ENCODE measurements at regions not wholly inside any gene's neighbourhood (a gene's known extent, or its start where the extent isn't known, plus 50 kb on each side); places are given as distances from the start of the nearest gene placed in this dataset.
"Not testable (repeated sequence)": the region's sequence is repeated elsewhere in the genome, so short reads cannot be mapped to it uniquely, and the experiment has no call there.

DNA sequence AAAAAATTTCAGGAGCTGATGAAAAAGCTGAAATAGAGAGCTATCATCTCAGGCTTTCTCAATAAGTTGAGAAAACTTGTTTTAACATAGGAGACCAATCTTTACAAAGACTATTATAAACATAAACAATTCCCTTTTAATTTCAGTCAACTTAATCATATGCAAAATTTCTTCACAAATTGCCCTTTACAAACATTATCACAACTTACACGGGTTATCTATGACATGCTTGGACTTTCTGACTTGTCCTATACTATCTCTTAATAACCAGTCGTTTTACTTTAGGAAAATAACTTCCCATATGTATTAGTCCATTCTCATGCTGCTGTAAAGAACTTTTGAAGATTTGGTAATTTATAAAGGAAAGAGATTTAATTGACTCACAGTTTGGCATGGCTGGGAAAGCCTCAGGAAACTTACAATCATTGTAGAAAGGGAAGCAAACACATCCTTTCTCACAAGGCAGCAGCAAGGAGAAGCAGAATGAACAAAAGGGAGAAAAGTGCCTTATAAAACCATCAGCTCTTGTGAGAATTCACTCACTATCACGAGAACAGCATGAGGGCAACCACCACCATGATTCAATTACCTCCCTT lies 1583.7 kb upstream of the CELF4 start:
- no peak for DNase-seq

DNA sequence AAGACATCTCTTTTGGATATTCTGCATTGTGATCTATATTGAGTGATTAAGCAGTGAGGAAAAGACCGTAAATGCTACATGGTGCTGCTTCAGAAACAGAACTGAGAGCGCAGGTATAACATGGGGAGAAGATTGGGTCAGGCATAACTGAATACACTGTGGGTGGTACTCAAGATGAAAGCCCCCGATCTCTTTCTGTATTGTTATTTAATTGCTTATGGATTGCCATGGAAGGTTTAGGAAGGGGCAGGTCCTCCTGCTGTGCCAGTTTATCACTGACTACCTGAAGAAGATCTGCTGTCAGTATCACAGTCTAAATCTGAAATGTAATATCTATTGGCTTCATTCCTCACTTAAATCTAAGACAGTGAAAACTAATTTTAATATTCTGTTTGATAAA lies 1568.7 kb upstream of the CELF4 start:
- no peak for DNase-seq

DNA sequence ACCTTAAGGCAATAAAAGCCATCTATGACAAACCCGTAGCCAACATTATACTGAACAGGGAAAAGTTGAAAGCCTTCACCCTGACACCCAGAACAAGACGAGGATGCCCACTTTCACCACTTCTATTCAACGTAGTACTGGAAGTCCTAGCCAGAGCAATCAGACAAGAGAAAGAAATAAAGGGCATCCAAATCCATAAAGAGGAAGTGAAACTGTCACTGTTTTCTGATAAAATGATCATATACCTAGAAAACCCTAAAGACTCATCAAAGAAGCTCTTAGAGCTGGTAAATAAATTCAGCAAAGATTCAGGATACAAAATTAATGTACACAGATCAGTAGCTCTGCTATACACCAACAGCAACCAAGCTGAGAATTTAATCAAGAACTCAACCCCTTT lies 1561.9 kb upstream of the CELF4 start:
- not testable (repeated sequence) for DNase-seq

DNA sequence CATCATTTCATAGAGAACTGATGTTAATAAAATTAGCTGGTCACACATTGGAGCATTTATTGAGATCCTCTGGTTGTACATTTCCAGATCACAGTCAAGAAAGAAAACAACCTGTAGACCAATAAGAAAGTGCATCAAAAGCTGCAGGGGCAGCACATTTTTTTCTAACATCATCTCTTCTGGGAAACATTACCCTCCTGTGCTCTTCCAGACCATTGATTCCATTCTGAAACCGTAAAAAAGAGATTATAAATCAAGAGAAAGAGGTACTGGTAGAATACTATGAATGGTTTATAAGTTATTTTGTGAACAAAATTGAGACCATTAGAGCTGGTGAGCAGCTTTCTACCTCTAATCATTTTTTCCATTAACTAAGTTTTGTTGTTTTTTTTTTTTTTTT lies 1548.2 kb upstream of the CELF4 start:
- DNase-seq, result no peak

DNA sequence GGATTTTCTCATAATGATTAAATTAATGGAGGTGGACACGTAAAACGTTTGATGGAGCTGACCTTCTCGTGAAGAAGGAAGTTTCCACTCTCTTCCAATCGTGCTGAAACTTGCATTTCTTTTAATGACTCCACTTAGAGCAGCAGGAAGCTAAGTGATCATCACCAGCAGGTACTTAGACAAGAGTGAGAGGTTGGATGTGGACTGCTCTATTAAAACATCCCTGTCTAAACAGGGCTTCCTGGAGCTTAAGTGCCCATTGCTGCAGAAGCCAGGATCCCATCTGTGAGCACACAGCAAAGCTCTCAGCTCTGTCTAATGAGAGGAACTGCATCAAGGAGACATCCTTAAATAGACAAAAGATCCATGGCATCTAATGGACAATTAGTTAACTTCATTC lies 1539.5 kb upstream of the CELF4 start:
- peak; percentile 64 to 93 (median 80) for DNase-seq

DNA sequence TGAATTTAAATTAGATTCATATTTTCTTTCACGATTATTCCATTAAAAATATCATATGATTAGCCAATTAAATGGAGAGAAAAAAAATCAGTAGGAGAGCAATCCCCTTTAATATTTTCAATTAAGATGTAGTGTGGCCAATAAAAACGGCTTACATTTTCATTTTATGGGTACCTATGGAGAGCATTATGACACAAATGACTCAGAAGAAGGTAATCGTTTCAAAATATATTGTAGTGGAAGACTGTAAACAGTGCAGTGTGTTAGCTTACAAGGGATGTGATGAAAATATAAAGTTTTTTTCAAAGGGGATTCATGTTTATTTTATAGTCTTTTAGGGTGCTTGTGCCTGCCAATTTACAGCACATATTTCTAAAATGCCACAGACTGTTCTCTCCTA lies 1507.4 kb upstream of the CELF4 start:
- no peak for DNase-seq

DNA sequence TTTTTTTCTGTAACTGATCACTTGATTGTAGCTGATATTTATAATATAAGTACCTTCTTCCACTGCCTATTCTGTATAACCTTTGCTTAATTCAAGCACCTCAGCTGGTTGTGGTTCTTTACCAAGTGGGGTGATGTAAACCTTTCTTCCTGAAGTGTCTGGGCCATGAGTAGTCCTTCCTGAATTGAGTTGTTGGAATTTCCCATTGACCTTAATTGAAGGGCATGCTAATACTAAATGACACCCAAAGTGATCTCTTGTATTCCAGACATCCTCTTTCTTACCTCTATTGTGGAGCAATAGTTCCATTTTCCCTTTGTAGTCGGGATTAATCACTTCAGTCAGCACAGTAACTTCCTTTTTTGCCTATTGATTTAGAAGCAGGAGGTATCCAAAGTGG lies 1496.8 kb upstream of the CELF4 start:
- DNase-seq, result no peak

DNA sequence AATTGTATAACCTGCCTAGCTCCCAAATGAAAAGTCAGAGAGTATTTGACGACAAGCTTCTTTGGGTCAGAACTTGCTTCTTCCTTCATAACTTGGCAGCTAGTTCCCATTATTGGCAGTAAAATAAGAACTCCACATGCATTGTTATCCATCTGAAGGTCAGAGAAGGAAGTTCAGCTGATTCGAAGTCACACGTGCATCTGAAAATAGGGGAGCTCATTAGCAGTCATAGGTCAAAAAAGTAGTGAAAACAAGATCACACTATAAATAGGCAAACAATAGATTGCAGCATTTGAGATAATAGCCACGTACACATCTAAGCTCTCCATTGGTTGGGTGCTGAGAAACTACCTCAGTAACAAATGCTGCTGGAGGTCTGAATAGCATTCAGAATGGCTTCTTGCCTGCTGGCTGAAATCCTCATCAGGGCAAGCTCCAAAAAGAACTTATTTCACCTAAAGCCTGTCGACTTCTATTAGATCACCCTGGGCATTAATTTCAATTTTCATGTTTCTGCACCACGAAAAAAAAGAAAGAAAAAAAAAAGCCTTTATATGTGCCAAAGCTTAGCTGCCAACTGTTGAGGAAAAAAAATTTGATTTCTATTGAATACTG lies 1492.9 kb upstream of the CELF4 start:
- peak in 1 of 3 experiments; percentile 10 for DNase-seq

DNA sequence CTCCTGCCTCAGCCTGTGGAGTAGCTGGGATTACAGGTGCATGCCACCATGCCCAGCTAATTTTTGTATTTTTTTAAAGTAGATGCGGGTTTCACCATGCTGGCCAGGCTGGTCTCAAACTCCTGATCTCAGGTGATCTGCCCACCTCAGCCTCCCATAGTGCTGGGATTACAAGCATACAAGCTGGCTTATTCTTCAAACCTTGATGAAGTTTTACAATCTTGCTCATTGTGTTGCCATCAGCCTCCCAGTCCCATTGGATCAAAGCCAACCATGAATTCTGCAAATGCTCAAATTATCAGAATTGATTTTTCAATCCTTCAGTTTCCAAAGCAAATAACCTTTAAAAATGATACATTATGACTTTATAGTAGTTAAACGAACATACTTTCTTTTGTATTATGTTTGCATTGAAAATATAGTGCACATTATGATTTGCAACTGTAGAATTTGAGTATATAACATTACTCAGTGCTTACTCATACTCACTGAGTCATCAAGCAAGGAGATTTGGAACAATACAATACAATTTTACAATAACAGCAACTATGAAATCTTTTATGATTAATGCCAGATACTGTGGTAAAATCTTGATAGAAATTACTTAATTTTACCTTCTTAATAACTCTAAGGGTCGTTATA lies 1491.9 kb upstream of the CELF4 start:
- no peak for DNase-seq

DNA sequence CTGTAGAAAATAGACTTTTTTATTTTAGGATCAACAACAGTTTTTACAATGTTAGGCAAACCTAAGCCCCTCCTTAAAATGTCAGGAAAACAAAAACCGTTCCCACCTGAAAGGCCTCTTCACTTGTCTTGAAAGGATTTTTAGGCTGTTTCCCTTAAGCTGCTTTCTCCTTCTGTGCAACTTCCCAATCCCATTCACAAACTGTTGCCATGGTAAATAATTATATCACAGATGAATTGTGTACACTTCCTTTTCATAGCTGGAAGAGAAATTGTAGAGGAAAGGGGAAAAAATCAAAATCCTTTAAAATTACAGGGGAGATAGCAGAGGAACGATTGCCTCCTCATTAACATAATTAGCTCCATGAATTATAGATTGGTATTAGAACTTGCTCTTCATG lies 1488.0 kb upstream of the CELF4 start:
- DNase-seq, result peak in 2 of 3 experiments; percentile 46 to 84

DNA sequence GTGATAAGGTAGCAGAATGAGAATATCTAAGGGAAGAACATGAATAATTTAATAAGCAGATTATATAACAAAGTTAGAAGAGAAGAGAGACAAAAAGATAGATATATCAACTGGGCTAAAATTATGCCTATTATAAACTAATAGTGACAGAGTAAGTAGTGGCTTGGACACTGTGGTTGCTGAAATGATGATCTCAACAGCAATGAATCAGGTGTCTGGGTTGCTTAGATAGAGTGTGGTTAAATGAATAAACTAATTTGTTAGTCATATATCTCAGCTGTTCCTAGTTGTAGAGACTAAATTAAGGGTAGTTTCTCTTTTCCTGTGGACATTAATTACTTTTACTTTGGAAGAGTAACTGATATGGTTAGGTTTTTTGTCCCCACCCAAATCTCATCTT lies 1485.4 kb upstream of the CELF4 start:
- no peak for DNase-seq

DNA sequence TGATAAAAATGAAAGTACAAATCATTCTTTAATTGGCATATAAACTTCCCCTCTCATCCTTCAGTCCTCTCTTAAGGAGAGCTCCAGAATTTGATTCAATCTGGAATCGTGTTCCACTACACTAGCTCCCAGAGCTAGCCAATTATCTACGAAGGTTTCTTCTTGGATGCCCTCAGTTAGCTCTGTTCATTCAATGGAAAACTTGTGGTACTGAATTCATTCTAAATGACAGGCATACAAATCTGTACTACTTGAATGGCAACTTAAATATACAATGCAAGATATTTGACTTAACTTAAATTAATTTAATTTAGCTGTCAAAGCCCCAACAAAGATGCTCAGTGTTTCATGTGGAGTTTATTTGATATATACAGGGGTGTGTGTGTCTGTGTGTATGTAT lies 1474.2 kb upstream of the CELF4 start:
- DNase-seq, result no peak

DNA sequence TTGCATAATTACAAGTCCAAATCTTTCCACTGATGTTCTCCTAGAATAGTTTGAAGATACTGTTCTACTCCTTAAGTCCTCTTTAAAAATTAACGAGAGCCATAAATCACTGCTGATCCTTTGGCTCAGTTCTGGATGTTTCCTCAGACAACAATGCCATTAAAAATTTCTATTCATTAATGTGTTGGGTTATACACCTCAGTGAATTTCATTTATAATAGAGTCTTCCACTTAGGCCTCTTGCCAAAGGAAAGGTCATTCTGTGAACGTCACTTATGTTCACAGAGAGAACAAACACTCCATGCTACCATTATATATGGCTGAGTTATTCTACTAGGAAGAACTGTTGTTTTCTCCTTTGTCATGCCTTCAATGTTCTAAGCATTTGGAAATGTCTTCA lies 1472.3 kb upstream of the CELF4 start:
- DNase-seq, result peak in 2 of 3 experiments; percentile 33 to 83

DNA sequence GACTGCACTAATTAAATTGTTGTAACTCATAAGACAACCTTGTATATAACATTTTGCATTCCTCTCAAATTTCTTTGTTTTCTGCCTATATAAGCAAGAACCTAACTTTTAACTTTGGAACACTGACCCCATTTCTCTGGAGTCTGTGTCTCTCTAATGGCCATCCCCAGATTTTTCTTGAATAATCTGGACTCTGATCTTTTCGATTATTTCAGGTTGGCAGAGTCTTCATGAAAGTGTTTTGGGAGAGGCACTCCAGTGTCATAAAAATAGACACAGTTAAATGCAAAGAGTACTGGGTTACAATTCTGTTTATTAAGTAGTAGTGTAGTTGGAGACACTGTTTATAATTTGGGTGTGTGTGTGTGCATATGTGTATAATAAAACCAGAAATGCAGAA lies 1467.7 kb upstream of the CELF4 start:
- DNase-seq, result no peak

DNA sequence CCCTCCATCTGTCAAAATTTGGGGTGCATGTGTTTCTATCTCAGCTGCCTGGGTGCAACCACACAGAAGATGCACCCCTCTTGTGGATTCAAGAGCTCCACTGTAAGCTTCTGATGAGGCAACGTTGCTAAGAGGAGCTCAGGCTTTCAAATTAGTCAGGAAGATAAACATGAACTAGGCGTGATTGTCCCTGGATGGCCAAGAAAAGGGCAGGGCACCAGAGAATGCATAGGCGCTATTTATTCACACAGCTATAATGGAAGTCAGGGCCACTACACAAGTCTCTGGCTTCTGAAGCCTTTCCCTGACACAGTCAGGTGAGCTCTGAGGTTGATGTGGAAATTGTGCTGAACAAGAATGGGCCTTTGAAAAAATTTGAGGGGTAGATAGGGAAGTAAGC lies 1466.0 kb upstream of the CELF4 start:
- no peak for DNase-seq

DNA sequence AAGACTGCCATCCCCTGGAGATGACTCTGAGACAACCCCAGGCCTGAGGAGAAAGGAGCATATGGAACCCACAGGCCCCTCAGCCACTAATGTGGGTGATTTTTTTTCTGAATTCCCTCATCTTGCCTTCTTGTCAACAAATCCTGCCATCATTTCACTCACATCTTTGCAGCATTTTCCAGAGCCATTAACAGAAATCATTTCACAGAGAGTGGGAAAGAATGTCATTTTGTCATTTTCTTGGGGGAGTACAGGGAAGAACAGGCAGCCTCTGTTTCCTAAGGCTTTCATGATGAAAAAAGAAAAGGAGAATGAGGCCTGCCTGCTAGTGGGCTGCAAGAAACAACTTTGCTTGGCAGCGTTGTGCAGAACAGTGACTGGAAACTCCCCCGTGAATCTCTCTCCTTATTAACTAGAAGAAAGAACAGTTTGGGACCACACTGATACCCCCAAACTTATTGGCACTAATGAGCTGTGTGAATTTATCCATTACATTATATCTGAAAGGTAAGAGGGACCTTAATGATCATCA lies 1464.6 kb upstream of the CELF4 start:
- DNase-seq, result no peak

DNA sequence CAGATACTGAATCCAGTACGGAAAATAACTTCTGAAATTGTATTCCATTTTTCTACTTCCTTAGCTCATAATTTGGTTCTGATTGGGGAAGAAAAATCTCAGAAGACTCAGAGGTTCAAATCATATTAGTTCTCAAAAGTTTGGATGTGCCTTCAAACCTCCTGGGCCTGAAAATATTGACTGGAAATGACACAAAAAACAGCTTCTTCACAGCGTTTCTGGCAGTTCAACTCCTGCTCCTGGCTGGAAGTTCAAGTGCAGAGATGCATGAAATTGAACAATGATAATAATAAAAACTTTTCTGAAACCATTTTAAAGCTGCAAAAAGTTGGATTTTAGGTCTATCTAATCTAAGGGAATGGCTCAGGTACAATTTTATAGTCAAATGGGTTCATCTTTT lies 1459.9 kb upstream of the CELF4 start:
- DNase-seq, result no peak

DNA sequence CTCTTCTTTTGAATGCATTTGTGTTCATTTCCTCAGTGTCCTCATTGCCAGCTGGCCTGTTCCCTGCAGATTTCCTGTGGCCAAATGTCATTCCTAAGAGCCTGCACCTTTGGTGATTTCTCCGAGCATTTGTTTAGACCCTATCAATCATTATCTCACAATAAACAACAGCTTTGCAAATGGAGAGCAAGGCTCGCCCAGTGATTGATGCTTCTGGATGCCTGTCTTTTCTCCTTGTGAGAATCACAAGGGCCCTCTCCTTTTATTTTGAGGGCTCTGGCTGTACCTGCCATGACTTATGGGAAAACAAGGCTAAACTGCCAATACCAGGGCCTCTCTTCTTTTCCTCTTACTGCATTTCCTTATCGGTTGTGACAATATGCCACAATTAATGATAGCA lies 1454.4 kb upstream of the CELF4 start:
- peak; percentile 5 to 72 (median 12) for DNase-seq

DNA sequence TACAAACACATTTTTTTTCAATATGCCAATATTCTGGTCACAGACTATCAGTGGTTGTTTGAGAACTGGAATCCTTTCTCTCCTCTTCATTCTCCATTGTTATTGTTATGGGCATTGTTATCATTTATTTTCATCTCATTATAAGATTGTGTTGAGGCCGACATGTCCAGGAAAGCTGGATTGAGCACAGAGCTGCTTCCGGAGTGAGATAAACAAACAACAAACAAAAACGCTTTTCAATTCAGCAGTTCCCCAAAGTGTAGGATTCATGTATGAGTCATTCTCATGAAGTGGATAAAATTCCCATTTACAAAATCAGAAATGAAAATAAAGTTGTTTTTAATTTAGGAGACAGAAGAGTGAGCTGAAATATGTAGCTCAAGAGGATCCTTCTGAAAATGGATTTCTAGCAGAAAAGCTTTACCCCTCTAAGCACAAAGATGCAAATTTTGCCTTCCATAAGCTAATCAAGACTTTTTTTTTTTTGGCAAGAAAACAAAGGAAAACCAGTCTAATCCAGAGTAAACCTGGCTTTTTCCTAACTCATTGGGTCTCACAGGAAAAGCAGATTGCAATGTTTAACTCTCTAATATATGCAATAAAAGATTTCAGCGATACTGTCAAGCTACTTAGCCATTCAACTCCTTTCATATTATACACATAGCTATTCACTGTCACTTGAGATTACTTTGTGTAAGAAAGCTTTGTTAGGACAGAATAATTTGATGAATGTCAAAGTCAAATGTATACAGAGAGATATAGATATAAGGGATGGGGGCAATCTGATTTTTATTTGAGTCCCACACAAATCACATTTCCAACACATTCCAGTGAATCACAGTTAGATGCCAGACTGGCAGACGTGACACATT lies 1441.7 kb upstream of the CELF4 start:
- no peak for DNase-seq

DNA sequence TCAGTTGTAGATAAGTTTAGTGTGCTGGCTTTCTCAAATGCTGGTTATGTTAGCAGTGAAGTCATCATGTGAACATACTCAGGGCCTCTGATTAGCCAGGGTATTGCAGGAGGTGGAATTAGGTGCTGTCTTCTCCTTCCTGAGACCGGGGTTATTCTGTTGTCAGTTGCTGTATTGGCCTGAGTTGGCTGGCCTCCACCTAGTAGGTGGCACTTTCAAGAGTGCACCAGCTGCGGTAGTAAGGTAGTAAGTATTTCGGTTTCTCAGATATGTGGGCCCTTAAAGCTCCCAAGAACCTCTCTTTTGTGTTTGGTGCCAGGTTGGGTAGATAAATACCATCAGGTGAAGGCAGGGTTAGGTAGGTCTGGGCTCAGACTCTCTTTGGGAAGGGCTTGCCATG lies 1430.5 kb upstream of the CELF4 start:
- DNase-seq, result no peak

DNA sequence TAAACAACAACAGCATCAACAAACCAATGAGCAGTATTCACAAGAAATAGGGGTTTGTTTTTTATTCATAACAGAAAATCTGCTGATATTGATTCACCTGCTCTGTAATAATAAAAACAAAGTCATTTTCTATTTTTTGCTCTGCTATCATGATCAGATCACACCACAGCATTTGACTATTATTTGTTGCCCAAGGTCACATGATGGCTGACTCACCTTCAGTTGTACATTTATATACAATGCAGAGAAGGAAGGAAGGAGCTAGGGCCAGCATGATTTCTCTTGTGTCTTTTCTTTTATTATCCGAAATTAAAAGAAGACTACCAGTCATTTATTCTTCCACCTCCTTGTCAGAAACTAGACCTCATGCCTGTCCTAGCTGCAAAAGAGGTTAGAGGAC lies 1427.7 kb upstream of the CELF4 start:
- DNase-seq, result no peak

DNA sequence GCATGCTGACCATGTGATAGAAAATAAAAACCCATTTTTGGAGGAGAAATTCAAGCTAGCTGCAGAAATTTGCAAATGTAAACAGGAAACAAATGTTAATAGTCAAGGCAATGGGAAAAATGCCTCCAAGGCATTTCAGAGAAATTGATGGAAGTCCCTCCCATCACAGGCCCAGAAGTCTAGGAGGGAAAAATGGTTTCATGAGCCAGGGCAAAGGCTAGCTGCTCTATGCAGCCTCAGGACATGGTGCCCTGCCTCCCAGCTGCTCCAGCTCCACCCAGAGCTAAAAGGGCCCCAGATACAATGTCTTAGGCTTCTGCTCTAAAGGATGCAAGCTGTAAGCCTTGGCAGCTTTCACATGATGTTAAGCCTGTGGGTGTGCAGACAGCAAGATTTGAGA lies 1419.4 kb upstream of the CELF4 start:
- DNase-seq, result no peak

DNA sequence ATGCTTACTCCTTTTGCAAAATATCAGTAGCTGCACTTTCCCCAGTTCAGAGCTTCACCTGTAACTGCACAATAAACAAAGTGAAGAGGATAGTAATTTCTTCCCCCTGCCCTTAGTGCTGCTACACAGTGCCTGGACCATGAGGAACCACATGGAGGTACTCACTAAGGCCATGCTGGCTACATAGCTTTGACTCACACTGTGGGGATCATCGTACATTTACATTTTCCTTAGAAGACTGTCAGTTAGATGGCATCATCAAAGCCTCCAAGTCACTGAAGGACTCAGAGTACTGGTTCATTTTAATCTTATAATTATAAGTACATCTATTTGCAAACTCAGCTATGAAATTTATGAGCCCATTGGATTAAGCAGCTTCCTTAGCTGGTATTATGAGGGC lies 1416.5 kb upstream of the CELF4 start:
- DNase-seq, result no peak

DNA sequence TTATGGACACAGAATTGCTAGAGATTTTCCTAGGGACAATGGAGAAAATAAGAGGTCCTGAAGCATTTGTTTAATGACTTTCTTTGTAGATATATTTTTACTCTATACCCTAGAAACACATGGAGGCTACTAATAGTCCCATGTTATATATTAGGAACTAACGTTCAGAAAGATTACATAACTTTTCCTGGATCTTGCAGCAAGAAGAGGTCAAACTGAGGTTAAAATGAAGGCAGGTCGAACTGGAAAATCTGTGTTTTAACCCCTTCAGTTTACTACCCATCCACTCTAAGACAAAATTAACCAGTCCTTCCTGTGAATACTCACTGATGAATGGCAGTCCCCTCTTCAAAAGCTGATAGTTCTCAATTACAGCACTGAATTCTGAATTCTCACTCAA lies 1415.8 kb upstream of the CELF4 start:
- no peak for DNase-seq

All from NCI-H1417 (cell line).